Skeletal muscle cell (primary cell): ENCODE measurements at regions not wholly inside any gene's neighbourhood (a gene's known extent, or its start where the extent isn't known, plus 50 kb on each side); places are given as distances from the start of the nearest gene placed in this dataset.

Experiments
- DNase-seq: peaks from one replicate; pipeline ENCODE4 v3.0.0-alpha.2; 2010; ENCODE audit warnings: low read depth
- H3K4me3 ChIP-seq: 2 replicates; pipeline ENCODE4 v1.5.1; 2011; ENCODE audit warnings: low read depth, mild to moderate bottlenecking, control low read depth, low read length, moderate library complexity

GRCh38 chr2:15112216-15112615, 448.9 kb downstream of the NBAS start:
- no peak overlapping the region for H3K4me3 ChIP-seq
- DNase-seq, result peak; percentile 18

GRCh38 chr2:15115776-15116175, 445.4 kb downstream of the NBAS start:
- no peak for DNase-seq
- H3K4me3 ChIP-seq, result no peak overlapping the region

GRCh38 chr2:15116830-15117229, 444.3 kb downstream of the NBAS start:
- no peak overlapping the region for H3K4me3 ChIP-seq
- no peak for DNase-seq
